ENCODE measurements at regions not wholly inside any gene's neighbourhood (a gene's known extent, or its start where the extent isn't known, plus 50 kb on each side); places are given as distances from the start of the nearest gene placed in this dataset.

- no peak for TF ChIP-seq CTCF (conservative IDR thresholded peaks at IDR 0.05 in 1 of 2, IDR thresholded peaks at IDR 0.05 in 1 of 2; ENCODE audit: low read depth in 1 of 2, low read length in 2 of 2)
- no peak for TF ChIP-seq EZH2 (IDR thresholded peaks at IDR 0.05; ENCODE audit: low read length, missing control alignments)
These were observed 422.8 kb downstream of the SH2D1A start for GRCh38 chrX:124769166-124769565.

Data from fibroblast of lung (primary cell).